ENCODE measurements at regions not wholly inside any gene's neighbourhood (a gene's known extent, or its start where the extent isn't known, plus 50 kb on each side); places are given as distances from the start of the nearest gene placed in this dataset.
A peak's percentile ranks its signal among the peaks of the same experiment; 100 is the strongest.

DNA sequence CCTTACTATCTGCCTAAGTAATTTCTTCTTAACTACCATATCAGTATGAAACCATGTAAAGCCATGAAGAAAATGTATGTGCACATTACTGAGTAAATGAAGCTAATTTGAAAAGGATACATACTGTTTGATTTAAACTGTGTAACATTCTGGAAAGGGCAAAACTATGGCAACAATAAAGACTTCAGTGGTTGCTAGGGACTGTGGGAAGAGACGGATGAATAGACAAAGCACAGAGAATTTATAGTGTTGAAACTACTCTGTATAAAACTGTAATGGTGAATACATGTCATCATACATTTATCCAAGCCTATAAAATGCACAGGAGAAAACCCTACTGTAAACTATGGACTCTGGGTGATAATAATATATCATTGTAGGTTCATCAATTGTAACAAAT, 1103.7 kb upstream of the EPHA6 start:
- TF ChIP-seq, protein P1, sequence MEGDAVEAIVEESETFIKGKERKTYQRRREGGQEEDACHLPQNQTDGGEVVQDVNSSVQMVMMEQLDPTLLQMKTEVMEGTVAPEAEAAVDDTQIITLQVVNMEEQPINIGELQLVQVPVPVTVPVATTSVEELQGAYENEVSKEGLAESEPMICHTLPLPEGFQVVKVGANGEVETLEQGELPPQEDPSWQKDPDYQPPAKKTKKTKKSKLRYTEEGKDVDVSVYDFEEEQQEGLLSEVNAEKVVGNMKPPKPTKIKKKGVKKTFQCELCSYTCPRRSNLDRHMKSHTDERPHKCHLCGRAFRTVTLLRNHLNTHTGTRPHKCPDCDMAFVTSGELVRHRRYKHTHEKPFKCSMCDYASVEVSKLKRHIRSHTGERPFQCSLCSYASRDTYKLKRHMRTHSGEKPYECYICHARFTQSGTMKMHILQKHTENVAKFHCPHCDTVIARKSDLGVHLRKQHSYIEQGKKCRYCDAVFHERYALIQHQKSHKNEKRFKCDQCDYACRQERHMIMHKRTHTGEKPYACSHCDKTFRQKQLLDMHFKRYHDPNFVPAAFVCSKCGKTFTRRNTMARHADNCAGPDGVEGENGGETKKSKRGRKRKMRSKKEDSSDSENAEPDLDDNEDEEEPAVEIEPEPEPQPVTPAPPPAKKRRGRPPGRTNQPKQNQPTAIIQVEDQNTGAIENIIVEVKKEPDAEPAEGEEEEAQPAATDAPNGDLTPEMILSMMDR (IDR thresholded peaks at IDR 0.05; ENCODE audit: low read depth, low read length): no peak
- H3K4me3 ChIP-seq (replicated peaks in 1 of 2; ENCODE audit: low read depth in 2 of 2, low read length in 2 of 2): no peak overlapping the region
- no peak for DNase-seq (ENCODE audit: low read depth in 2 of 2)

DNA sequence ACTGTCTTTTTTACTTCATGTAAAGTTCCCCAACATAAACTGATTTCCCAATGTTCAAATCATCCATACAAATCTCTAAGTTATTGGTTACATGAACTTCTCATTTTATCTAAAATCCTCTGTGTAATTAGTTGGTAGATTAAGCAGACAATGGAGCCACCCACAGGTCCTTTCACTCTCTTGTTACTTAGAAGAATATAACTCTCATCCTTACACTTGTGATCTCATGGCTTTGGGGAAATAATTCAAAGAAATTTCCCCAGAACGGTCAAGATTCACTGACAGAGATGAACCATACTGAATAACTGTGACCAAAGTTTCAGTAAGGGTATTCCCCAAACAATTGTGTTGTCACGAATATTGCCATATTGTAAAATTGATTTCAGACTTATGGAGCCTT, 1102.6 kb upstream of the EPHA6 start:
- DNase-seq (ENCODE audit: low read depth in 2 of 2): no peak
- TF ChIP-seq, protein P1 (IDR thresholded peaks at IDR 0.05; ENCODE audit: low read depth, low read length): no peak
- H3K4me3 ChIP-seq (replicated peaks in 1 of 2; ENCODE audit: low read depth in 2 of 2, low read length in 2 of 2): no peak overlapping the region

DNA sequence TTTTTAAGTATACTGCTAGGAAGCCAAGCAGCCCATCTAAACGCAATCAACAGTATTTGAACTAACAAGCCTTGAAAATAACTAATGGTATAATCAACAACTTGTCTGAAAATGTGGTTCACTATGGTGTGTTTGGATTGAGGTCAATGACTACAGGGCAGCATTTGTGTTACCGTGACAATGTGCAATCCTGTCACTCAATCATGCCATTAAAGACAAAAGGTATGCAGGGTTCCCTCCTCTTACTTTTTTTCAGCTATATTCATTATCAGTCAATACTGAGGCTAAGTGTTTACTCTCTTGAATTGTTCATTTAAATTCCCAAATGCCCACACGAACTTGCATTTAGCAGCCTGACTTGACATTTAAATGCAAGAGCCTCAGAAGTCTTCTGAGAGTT, 1099.3 kb upstream of the EPHA6 start:
- TF ChIP-seq, protein P1 (IDR thresholded peaks at IDR 0.05; ENCODE audit: low read depth, low read length): no peak

DNA sequence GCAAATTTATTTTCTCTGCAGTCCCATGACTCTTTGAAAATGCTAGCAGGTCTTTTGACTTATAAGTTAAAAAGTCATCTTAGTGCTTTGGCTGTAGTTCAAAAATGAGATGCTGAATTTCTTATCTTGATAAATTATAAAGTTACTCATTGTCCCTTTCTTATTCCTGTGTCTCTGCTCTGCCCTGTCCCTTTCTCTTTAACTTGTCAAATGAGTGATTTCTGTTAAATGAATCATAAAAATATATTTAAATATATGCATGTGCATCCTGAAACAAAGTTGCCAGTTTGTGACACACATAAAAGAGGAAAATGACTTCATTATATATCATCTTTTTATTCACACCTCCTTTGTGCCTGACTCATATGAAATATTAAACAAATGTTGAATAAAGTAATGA, 1097.3 kb upstream of the EPHA6 start:
- TF ChIP-seq, protein P1 (IDR thresholded peaks at IDR 0.05; ENCODE audit: low read depth, low read length): no peak

More for the DNA sequence above, 1099.3 kb upstream of the EPHA6 start:
- no peak for DNase-seq (ENCODE audit: low read depth in 2 of 2)
- H3K4me3 ChIP-seq (replicated peaks in 1 of 2; ENCODE audit: low read depth in 2 of 2, low read length in 2 of 2): no peak overlapping the region

DNA sequence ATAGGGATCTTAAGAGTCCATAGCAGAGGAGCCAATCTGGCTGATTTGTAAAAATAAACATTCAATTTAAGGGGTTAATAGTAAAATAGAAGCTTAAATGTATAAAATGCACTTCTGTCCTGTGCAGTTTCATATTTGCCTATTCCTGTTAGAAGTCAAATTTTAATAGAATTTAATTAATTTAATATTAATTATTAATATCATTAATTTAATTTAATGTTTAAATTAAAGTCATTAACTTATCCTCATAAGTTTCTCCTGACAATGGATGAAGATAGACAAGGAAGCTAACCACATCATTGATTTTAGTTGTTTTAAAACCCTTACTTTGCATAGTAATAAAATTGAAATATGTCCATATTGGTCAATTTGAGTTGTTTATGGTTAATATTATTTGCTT, 1096.2 kb upstream of the EPHA6 start:
- H3K4me3 ChIP-seq (replicated peaks in 1 of 2; ENCODE audit: low read depth in 2 of 2, low read length in 2 of 2): no peak overlapping the region
- TF ChIP-seq, protein P1 (IDR thresholded peaks at IDR 0.05; ENCODE audit: low read depth, low read length): no peak
- no peak for DNase-seq (ENCODE audit: low read depth in 2 of 2)

More for the DNA sequence above, 1097.3 kb upstream of the EPHA6 start:
- no peak for DNase-seq (ENCODE audit: low read depth in 2 of 2)
- H3K4me3 ChIP-seq (replicated peaks in 1 of 2; ENCODE audit: low read depth in 2 of 2, low read length in 2 of 2): no peak overlapping the region

DNA sequence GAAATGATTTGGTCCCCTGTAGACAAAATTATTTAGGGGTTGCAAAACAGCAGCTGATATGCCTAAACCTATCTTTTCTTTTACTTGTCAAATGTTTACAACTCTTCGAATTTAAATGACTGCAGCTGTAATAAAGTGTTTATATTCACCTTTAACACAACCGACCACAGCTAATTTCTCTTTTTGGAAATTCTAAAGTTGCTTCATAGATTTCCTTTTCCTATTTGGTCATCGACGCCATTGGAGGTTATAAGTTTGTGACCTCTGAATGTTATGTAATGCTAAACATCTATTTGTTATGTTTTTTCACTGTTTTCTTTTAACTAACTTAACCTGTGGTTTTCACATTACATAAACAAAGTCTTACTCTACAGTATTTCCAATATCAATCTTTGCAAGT, 1094.9 kb upstream of the EPHA6 start:
- TF ChIP-seq, protein P1 (IDR thresholded peaks at IDR 0.05; ENCODE audit: low read depth, low read length): no peak
- DNase-seq (ENCODE audit: low read depth in 2 of 2): no peak
- H3K4me3 ChIP-seq (replicated peaks in 1 of 2; ENCODE audit: low read depth in 2 of 2, low read length in 2 of 2): no peak overlapping the region

DNA sequence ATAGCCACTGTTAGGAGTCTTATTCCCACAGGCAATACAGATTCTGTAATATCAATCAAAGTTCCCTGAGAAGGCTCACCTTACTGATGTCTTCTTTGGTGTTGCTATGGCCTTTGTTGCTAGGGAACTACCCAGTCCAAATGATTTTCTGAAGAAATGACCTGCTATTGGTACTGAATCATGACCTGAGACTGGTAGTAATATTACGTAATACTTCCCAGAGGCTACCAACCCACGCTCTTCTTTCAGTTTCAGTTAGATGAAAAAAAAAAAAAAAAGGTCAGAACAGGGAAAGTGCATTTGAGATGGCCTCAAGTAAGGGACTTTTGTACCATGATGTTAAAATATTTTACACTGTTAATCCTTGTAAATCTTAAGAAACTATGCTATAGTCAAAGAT, 1092.5 kb upstream of the EPHA6 start:
- peak in 1 of 2 donors; percentile 52 for DNase-seq (ENCODE audit: low read depth in 2 of 2)
- H3K4me3 ChIP-seq (replicated peaks in 1 of 2; ENCODE audit: low read depth in 2 of 2, low read length in 2 of 2): no peak overlapping the region
- TF ChIP-seq, protein P1 (IDR thresholded peaks at IDR 0.05; ENCODE audit: low read depth, low read length): no peak

All from cardiac fibroblast (primary cell).